ENCODE measurements at regions not wholly inside any gene's neighbourhood (a gene's known extent, or its start where the extent isn't known, plus 50 kb on each side); places are given as distances from the start of the nearest gene placed in this dataset.

DNA sequence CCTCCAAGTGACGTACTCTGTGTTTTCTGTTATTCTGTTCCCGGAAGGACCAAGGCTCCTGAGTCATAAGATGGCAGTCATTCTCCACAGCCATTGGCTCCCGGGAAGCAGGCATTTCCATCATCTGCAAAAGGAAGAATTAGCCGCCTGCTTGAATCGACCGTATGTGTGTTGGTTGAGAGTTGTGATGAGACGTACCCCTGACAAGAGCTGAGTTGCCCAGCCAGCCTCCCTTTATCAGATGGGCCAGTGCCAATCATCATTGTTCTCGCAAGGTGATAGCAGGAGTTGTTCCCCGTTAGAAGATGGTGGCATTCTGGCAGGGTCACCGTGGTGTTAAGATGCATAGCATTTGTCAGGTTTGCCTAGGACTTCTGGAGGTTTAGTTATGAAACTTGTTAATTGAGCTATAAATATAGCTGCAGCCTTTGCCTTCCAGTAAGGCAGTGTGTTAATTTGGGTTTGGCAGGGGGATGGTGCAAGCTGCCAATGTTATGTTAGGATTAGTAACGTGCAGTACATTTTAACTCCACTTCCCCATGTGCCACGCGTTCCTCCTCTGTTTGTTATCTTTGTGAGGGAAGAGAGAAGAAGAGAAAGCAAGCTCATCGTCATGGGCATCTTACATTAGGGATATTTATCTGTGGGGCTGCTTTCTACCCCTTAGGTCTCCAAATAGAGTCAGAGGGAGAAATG, 652.7 kb upstream of the FANCL start:
- no peak overlapping the region for H2AFZ ChIP-seq (ENCODE audit: low read depth, low read length)
- H3K79me2 ChIP-seq (replicated peaks; ENCODE audit: insufficient read depth, low read length): no peaks in the 10 kb centered on the region
- no peaks in the 10 kb centered on the region for H3K36me3 ChIP-seq (ENCODE audit: insufficient read depth, low read length)
- H3K9ac ChIP-seq (ENCODE audit: low read length): no peak overlapping the region
- H3F3A ChIP-seq (ENCODE audit: insufficient read depth, low read length, poor library complexity, severe bottlenecking): no peaks in the 10 kb centered on the region
- H3K27me3 ChIP-seq (ENCODE audit: insufficient read depth, low read depth, low read length): no peaks in the 10 kb centered on the region
- H4K20me1 ChIP-seq (ENCODE audit: insufficient read depth): no peaks in the 10 kb centered on the region
- H3K4me3 ChIP-seq (ENCODE audit: low read length): no peak overlapping the region
- no peaks in the 10 kb centered on the region for H3K9me3 ChIP-seq (ENCODE audit: low read length)
- no peak for TF ChIP-seq EP300 (conservative IDR thresholded peaks at IDR 0.05; ENCODE audit: poor library complexity, severe bottlenecking)
- TF ChIP-seq REST (IDR thresholded peaks at IDR 0.05; ENCODE audit: borderline replicate concordance): no peak
- no peak for TF ChIP-seq MXI1 (conservative IDR thresholded peaks at IDR 0.05; ENCODE audit: poor library complexity, severe bottlenecking)
- no peak for TF ChIP-seq POLR2AphosphoS5 (IDR thresholded peaks at IDR 0.05)
- H3K27ac ChIP-seq (ENCODE audit: low read length): no peak overlapping the region
- H3K4me2 ChIP-seq (ENCODE audit: low read length): no peak overlapping the region
- H3K9me2 ChIP-seq (ENCODE audit: insufficient read depth, low read length): no peaks in the 10 kb centered on the region

DNA sequence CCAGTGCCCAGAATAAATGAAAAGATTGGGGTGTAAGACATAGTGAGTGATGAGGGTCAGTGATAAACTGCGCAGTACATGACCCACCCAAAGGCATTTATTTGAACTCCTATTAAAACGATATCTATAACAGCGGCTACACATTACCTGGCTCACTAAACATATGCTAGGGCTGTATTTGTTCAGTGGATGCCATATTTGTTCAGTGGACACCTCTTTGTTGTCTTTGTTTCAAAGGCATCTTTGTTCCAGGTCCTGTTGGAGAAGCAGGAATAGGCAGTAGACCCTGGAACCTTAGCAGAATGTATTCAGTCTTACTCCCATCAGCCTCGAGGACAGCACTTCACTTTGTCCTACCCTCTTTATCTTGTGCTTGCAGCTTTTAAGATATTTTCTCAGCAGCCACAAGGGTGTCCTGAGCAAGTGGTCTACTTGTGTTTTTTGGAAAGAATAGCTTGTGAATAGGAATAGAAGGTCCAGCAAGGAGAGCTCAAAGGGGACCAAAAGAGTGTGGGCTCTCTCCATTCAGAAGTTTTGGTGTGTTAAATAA, 650.8 kb upstream of the FANCL start:
- Histone ChIP-seq H3F3A (ENCODE audit: insufficient read depth, low read length, poor library complexity, severe bottlenecking) (no peaks in the 10 kb centered on the region), H3K9me3 (ENCODE audit: low read length) (no peaks in the 10 kb centered on the region), H4K20me1 (ENCODE audit: insufficient read depth) (no peaks in the 10 kb centered on the region), H3K79me2 (replicated peaks; ENCODE audit: insufficient read depth, low read length) (no peaks in the 10 kb centered on the region), H3K36me3 (ENCODE audit: insufficient read depth, low read length) (no peaks in the 10 kb centered on the region), H3K27me3 (ENCODE audit: insufficient read depth, low read depth, low read length) (no peaks in the 10 kb centered on the region), H3K9me2 (ENCODE audit: insufficient read depth, low read length) (no peaks in the 10 kb centered on the region), H3K4me3 (ENCODE audit: low read length) (no peak overlapping the region), H3K27ac (ENCODE audit: low read length) (no peak overlapping the region), H3K4me2 (ENCODE audit: low read length) (no peak overlapping the region), H2AFZ (ENCODE audit: low read depth, low read length) (no peak overlapping the region), H3K9ac (ENCODE audit: low read length) (no peak overlapping the region)
- no peak for TF ChIP-seq POLR2AphosphoS5 (IDR thresholded peaks at IDR 0.05)

- no peak for TF ChIP-seq SMC3 (conservative IDR thresholded peaks at IDR 0.05; ENCODE audit: poor library complexity)
- no peak for TF ChIP-seq POLR2AphosphoS5 (IDR thresholded peaks at IDR 0.05)
- no peak for TF ChIP-seq TAF1 (IDR thresholded peaks at IDR 0.05; ENCODE audit: low read depth)
- TF ChIP-seq REST (IDR thresholded peaks at IDR 0.05; ENCODE audit: borderline replicate concordance): no peak
- TF ChIP-seq, protein P1, sequence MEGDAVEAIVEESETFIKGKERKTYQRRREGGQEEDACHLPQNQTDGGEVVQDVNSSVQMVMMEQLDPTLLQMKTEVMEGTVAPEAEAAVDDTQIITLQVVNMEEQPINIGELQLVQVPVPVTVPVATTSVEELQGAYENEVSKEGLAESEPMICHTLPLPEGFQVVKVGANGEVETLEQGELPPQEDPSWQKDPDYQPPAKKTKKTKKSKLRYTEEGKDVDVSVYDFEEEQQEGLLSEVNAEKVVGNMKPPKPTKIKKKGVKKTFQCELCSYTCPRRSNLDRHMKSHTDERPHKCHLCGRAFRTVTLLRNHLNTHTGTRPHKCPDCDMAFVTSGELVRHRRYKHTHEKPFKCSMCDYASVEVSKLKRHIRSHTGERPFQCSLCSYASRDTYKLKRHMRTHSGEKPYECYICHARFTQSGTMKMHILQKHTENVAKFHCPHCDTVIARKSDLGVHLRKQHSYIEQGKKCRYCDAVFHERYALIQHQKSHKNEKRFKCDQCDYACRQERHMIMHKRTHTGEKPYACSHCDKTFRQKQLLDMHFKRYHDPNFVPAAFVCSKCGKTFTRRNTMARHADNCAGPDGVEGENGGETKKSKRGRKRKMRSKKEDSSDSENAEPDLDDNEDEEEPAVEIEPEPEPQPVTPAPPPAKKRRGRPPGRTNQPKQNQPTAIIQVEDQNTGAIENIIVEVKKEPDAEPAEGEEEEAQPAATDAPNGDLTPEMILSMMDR (IDR thresholded peaks at IDR 0.05; ENCODE audit: poor library complexity, severe bottlenecking): no peak
- no peak for TF ChIP-seq RAD21 (conservative IDR thresholded peaks at IDR 0.05)
- TF ChIP-seq MXI1 (conservative IDR thresholded peaks at IDR 0.05; ENCODE audit: poor library complexity, severe bottlenecking): no peak
- TF ChIP-seq EZH2 (IDR thresholded peaks at IDR 0.05; ENCODE audit: borderline replicate concordance, insufficient read depth, low read length, poor library complexity, severe bottlenecking): no peak
- no peaks in the 10 kb centered on the region for H3K27me3 ChIP-seq (ENCODE audit: insufficient read depth, low read depth, low read length)
Observed at GRCh38 chr2:58890865-58891525, 649.9 kb upstream of the FANCL start.

More at GRCh38 chr2:58890865-58891525, 649.9 kb upstream of the FANCL start:
- H4K20me1 ChIP-seq (ENCODE audit: insufficient read depth): no peaks in the 10 kb centered on the region
- no peaks in the 10 kb centered on the region for H3K9me3 ChIP-seq (ENCODE audit: low read length)
- H3K4me2 ChIP-seq (ENCODE audit: low read length): no peak overlapping the region
- H3K9me2 ChIP-seq (ENCODE audit: insufficient read depth, low read length): no peaks in the 10 kb centered on the region
- H3K27ac ChIP-seq (ENCODE audit: low read length): no peak overlapping the region
- no peaks in the 10 kb centered on the region for H3K79me2 ChIP-seq (replicated peaks; ENCODE audit: insufficient read depth, low read length)
- no peaks in the 10 kb centered on the region for H3K36me3 ChIP-seq (ENCODE audit: insufficient read depth, low read length)
- H3K9ac ChIP-seq (ENCODE audit: low read length): no peak overlapping the region
- H3K4me3 ChIP-seq (ENCODE audit: low read length): no peak overlapping the region
- no peaks in the 10 kb centered on the region for H3F3A ChIP-seq (ENCODE audit: insufficient read depth, low read length, poor library complexity, severe bottlenecking)
- no peak overlapping the region for H2AFZ ChIP-seq (ENCODE audit: low read depth, low read length)
